ENCODE measurements at regions not wholly inside any gene's neighbourhood (a gene's known extent, or its start where the extent isn't known, plus 50 kb on each side); places are given as distances from the start of the nearest gene placed in this dataset.

DNA sequence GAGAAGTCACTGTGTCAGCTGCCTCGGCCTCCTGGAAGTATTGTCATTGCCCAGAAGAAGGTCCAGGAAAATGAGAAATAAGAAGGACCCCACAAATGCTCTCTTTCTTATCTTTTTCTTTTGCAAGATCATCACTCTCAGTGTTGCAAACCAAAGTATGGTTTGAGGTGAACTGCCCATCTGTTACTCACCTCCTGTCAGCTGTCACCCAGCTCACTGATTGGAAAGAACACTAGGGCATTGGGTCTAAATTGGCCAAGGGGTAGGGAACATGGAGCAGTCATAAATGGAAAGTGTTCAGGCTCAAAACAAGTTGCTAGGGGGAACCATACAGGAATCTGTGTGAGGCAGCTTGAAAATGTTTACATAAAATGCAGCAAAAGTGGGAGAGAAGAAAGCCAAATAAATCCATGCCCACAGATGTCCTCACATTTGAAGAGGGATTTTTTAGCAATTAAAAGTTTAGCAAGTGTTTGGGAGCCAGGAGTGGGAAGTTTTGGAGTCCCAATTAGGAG, 431.2 kb upstream of the THBS1 start:
- DNase-seq = no peak
- intact Hi-C loops (cut with micrococcal nuclease; ENCODE audit: unreplicated experiment) = loop anchor here (5.0 to 10.0 kb wide), 4 partner anchors 62 to 445 kb away; no protein-coding TSS in a partner anchor
- TF ChIP-seq, protein P1, sequence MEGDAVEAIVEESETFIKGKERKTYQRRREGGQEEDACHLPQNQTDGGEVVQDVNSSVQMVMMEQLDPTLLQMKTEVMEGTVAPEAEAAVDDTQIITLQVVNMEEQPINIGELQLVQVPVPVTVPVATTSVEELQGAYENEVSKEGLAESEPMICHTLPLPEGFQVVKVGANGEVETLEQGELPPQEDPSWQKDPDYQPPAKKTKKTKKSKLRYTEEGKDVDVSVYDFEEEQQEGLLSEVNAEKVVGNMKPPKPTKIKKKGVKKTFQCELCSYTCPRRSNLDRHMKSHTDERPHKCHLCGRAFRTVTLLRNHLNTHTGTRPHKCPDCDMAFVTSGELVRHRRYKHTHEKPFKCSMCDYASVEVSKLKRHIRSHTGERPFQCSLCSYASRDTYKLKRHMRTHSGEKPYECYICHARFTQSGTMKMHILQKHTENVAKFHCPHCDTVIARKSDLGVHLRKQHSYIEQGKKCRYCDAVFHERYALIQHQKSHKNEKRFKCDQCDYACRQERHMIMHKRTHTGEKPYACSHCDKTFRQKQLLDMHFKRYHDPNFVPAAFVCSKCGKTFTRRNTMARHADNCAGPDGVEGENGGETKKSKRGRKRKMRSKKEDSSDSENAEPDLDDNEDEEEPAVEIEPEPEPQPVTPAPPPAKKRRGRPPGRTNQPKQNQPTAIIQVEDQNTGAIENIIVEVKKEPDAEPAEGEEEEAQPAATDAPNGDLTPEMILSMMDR (IDR thresholded peaks at IDR 0.05; ENCODE audit: insufficient read depth in 1 of 2, low read depth in 1 of 2, low read length in 1 of 2, severe bottlenecking in 1 of 2, unreplicated experiment in 1 of 2) = no peak
- peaks cover 4% of the 10 kb centered on the region for H3K4me1 Mint-ChIP-seq (ENCODE audit: low read depth, unreplicated experiment)
- no TSS peak for BruUV-seq (replicated peaks)
- H3K9me3 ChIP-seq = no peaks in the 10 kb centered on the region
- ChIA-PET CTCF (no interaction called here), POLR2A (no interaction called here)
- no peak overlapping the region for H3K4me3 ChIP-seq (ENCODE audit: low read depth, low read length)
- H3K36me3 ChIP-seq (ENCODE audit: control insufficient read depth, insufficient read depth, low read length) = no peaks in the 10 kb centered on the region; the same call in 1 of the 2 replicates
- H3K9me3 Mint-ChIP-seq (ENCODE audit: unreplicated experiment) = no peaks in the 10 kb centered on the region
- no peak overlapping the region for H3K4me3 Mint-ChIP-seq (ENCODE audit: unreplicated experiment)
- H3K27me3 Mint-ChIP-seq (ENCODE audit: insufficient read depth, unreplicated experiment) = no peaks in the 10 kb centered on the region
- no peak overlapping the region for H3K27ac Mint-ChIP-seq (ENCODE audit: unreplicated experiment)
- H3K27me3 ChIP-seq (replicated peaks; ENCODE audit: control insufficient read depth, insufficient read depth, low read length) = no peaks in the 10 kb centered on the region
- no peaks in the 10 kb centered on the region for H3K36me3 Mint-ChIP-seq (ENCODE audit: insufficient read depth, unreplicated experiment)
- peaks cover 13% of the 10 kb centered on the region for H3K4me1 ChIP-seq

DNA sequence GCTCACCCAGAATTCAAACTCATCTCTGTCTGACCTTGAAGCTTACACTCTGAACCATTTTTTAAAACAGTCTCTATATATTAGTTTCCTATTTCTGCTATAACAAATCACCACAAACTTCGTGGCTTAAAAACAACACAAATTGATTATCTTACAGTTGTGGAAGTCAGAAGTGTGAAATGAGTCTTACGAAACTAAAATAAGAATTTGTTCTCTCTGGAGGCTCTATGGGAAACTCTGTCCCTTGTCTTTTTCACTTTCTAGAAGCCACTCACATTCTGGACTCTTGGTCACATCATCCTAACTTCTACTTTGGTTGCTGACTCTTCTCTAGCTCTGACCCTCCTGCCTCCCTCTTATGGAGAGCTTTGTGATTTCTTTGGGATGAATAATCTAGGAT, 429.3 kb upstream of the THBS1 start:
- peaks cover 6% of the 10 kb centered on the region for H3K4me1 Mint-ChIP-seq (ENCODE audit: low read depth, unreplicated experiment)
- Histone ChIP-seq H3K27me3 (replicated peaks; ENCODE audit: control insufficient read depth, insufficient read depth, low read length) (no peaks in the 10 kb centered on the region), H3K9me3 (no peaks in the 10 kb centered on the region), H3K4me3 (ENCODE audit: low read depth, low read length) (no peak overlapping the region), H3K4me1 (peaks cover 18% of the 10 kb centered on the region), H3K36me3 (ENCODE audit: control insufficient read depth, insufficient read depth, low read length) (no peaks in the 10 kb centered on the region; the same call in 1 of the 2 replicates)
- H3K27ac Mint-ChIP-seq (ENCODE audit: unreplicated experiment) = no peak overlapping the region
- BruUV-seq (replicated peaks) = no TSS peak
- intact Hi-C loops (cut with micrococcal nuclease; ENCODE audit: unreplicated experiment) = loop anchor here (5.0 to 10.0 kb wide), 4 partner anchors 64 to 447 kb away; no protein-coding TSS in a partner anchor
- no peak overlapping the region for H3K4me3 Mint-ChIP-seq (ENCODE audit: unreplicated experiment)
- DNase-seq = no peak
- H3K36me3 Mint-ChIP-seq (ENCODE audit: insufficient read depth, unreplicated experiment) = no peaks in the 10 kb centered on the region
- no peaks in the 10 kb centered on the region for H3K9me3 Mint-ChIP-seq (ENCODE audit: unreplicated experiment)
- TF ChIP-seq, protein P1 (IDR thresholded peaks at IDR 0.05; ENCODE audit: insufficient read depth in 1 of 2, low read depth in 1 of 2, low read length in 1 of 2, severe bottlenecking in 1 of 2, unreplicated experiment in 1 of 2) = no peak
- no peaks in the 10 kb centered on the region for H3K27me3 Mint-ChIP-seq (ENCODE audit: insufficient read depth, unreplicated experiment)
- ChIA-PET POLR2A (no interaction called here), CTCF (no interaction called here)

DNA sequence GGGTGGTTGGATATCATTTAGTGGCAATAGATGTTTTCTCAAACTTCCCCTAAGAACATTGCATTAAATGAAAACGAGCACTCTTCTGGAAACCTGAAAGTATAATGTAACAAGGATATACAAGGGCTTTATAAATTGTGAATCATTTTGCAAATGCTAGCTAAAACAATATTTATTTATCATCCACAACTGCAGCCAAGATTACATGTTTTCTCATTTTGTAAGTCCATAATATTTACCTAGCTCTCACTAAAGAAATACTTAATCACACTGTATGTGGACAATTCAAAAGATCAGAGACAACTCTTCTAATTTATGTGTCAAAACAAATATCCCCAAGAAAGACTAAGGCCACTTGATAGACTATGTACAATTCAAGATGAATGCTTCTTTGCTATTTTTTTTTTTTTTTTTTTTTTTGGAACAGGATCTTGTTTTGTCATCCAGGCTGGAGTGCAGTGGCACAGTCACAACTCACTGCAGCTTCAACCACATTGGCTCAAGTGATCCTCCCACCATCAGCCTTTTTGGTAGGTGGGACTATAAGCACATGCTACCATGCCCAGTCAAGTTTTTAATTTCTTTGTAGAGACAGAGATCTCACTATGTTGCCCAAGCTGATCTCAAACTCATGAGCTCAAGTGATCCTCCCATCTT, 427.7 kb upstream of the THBS1 start:
- Mint-ChIP-seq H3K27ac (ENCODE audit: unreplicated experiment) (no peak overlapping the region), H3K9me3 (ENCODE audit: unreplicated experiment) (no peaks in the 10 kb centered on the region), H3K4me3 (ENCODE audit: unreplicated experiment) (no peak overlapping the region), H3K4me1 (ENCODE audit: low read depth, unreplicated experiment) (peaks cover 6% of the 10 kb centered on the region), H3K36me3 (ENCODE audit: insufficient read depth, unreplicated experiment) (no peaks in the 10 kb centered on the region), H3K27me3 (ENCODE audit: insufficient read depth, unreplicated experiment) (no peaks in the 10 kb centered on the region)
- ChIA-PET POLR2A (no interaction called here), CTCF (no interaction called here)
- Histone ChIP-seq H3K36me3 (ENCODE audit: control insufficient read depth, insufficient read depth, low read length) (no peaks in the 10 kb centered on the region), H3K4me3 (ENCODE audit: low read depth, low read length) (no peak overlapping the region), H3K4me1 (peaks cover 20% of the 10 kb centered on the region), H3K9me3 (no peaks in the 10 kb centered on the region), H3K27me3 (replicated peaks; ENCODE audit: control insufficient read depth, insufficient read depth, low read length) (no peaks in the 10 kb centered on the region)
- no TSS peak for BruUV-seq (replicated peaks)
- TF ChIP-seq, protein P1 (IDR thresholded peaks at IDR 0.05; ENCODE audit: insufficient read depth in 1 of 2, low read depth in 1 of 2, low read length in 1 of 2, severe bottlenecking in 1 of 2, unreplicated experiment in 1 of 2) = no peak
- DNase-seq = no peak
- intact Hi-C loops (cut with micrococcal nuclease; ENCODE audit: unreplicated experiment) = loop anchor here (5.0 to 10.0 kb wide), 4 partner anchors 66 to 448 kb away; no protein-coding TSS in a partner anchor

Data from Caco-2 (cell line).